ENCODE measurements at regions not wholly inside any gene's neighbourhood (a gene's known extent, or its start where the extent isn't known, plus 50 kb on each side); places are given as distances from the start of the nearest gene placed in this dataset.

DNA sequence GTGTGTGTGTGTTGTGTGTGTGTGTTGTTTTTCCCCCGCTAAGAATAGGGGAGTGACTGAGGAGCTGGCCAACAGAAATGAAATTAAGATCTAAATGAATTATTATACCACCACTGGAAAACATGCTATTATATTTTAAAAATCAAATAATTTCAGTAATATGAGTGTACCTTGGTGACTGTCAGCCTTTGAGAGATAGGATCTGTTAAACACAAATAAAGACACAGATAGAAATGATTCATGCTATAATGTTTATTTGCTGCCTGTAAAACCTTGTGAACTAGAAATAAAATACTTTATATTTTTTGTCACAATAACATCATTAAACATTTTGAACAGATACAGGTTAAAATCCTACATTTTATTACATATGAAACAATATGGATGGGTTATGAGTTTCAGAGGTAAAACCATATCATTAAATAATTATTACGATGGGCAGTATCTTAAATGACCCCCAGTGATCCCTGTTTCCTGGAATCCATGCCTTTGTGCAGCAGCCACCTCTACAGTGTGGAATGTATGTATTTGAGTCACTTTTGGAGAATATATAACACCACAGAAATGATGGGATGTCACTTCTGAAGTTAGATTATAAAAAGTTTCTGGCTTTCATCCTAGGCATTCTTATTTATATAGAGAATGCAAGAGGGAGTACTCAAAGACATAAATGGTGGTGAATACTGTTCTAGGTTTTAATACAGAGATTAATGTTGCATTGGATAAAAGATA lies 617.2 kb downstream of the CDH18 start:
- H3K9me3 ChIP-seq (ENCODE audit: low read length) = no peaks in the 10 kb centered on the region
- intact Hi-C loops (cut with micrococcal nuclease; ENCODE audit: unreplicated experiment) (no loop called here), in situ Hi-C loops (cut with HindIII; ENCODE audit: extremely low pct_ligation_motif_present, low pct_unique_long_range_greater_than_20kb) (no loop called here)
- ChIA-PET CTCF (ENCODE audit: low intra/inter-chr PET ratio, low total read pairs) (no interaction called here), POLR2A (no interaction called here)
- WGBS (ENCODE audit: low lambda C conversion rate) = 4% methylated on average over 2 of the region's 2 CpGs
- no peaks in the 10 kb centered on the region for H3K79me2 ChIP-seq (ENCODE audit: insufficient read depth, low read length)
- H2AFZ ChIP-seq (ENCODE audit: low read length) = no peak overlapping the region
- TF ChIP-seq, protein P1, sequence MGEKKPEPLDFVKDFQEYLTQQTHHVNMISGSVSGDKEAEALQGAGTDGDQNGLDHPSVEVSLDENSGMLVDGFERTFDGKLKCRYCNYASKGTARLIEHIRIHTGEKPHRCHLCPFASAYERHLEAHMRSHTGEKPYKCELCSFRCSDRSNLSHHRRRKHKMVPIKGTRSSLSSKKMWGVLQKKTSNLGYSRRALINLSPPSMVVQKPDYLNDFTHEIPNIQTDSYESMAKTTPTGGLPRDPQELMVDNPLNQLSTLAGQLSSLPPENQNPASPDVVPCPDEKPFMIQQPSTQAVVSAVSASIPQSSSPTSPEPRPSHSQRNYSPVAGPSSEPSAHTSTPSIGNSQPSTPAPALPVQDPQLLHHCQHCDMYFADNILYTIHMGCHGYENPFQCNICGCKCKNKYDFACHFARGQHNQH (CRISPR knock-in tag; IDR thresholded peaks at IDR 0.05) = no peak
- TF ChIP-seq ZNF44 (CRISPR knock-in tag; IDR thresholded peaks at IDR 0.05) (no peak), ZSCAN21 (CRISPR knock-in tag; IDR thresholded peaks at IDR 0.05; ENCODE audit: borderline replicate concordance) (no peak), ZNF253 (CRISPR knock-in tag; IDR thresholded peaks at IDR 0.05; ENCODE audit: borderline replicate concordance) (no peak), ZNF501 (CRISPR knock-in tag; IDR thresholded peaks at IDR 0.05) (no peak)
- TF ChIP-seq, protein P2, sequence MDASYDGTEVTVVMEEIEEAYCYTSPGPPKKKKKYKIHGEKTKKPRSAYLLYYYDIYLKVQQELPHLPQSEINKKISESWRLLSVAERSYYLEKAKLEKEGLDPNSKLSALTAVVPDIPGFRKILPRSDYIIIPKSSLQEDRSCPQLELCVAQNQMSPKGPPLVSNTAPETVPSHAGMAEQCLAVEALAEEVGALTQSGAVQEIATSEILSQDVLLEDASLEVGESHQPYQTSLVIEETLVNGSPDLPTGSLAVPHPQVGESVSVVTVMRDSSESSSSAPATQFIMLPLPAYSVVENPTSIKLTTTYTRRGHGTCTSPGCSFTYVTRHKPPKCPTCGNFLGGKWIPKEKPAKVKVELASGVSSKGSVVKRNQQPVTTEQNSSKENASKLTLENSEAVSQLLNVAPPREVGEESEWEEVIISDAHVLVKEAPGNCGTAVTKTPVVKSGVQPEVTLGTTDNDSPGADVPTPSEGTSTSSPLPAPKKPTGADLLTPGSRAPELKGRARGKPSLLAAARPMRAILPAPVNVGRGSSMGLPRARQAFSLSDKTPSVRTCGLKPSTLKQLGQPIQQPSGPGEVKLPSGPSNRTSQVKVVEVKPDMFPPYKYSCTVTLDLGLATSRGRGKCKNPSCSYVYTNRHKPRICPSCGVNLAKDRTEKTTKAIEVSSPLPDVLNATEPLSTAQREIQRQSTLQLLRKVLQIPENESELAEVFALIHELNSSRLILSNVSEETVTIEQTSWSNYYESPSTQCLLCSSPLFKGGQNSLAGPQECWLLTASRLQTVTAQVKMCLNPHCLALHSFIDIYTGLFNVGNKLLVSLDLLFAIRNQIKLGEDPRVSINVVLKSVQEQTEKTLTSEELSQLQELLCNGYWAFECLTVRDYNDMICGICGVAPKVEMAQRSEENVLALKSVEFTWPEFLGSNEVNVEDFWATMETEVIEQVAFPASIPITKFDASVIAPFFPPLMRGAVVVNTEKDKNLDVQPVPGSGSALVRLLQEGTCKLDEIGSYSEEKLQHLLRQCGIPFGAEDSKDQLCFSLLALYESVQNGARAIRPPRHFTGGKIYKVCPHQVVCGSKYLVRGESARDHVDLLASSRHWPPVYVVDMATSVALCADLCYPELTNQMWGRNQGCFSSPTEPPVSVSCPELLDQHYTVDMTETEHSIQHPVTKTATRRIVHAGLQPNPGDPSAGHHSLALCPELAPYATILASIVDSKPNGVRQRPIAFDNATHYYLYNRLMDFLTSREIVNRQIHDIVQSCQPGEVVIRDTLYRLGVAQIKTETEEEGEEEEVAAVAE (CRISPR knock-in tag; IDR thresholded peaks at IDR 0.05; ENCODE audit: borderline replicate concordance) = no peak
- TF ChIP-seq, protein P3, sequence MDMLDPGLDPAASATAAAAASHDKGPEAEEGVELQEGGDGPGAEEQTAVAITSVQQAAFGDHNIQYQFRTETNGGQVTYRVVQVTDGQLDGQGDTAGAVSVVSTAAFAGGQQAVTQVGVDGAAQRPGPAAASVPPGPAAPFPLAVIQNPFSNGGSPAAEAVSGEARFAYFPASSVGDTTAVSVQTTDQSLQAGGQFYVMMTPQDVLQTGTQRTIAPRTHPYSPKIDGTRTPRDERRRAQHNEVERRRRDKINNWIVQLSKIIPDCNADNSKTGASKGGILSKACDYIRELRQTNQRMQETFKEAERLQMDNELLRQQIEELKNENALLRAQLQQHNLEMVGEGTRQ (IDR thresholded peaks at IDR 0.05; ENCODE audit: low read depth, low read length) = no peak
- TF ChIP-seq, protein P3 (CRISPR knock-in tag; IDR thresholded peaks at IDR 0.05; ENCODE audit: borderline replicate concordance) = no peak
- DNase-seq (ENCODE audit: low spot score) (no peak), FAIRE-seq (no peak), ATAC-seq (no peak)
- H3K4me3 ChIP-seq (replicated peaks in 1 of 3; ENCODE audit: insufficient read depth in 1 of 3, low read depth in 2 of 3, low read length in 3 of 3) = no peak overlapping the region
- no peak overlapping the region for H3K9ac ChIP-seq (ENCODE audit: insufficient read depth, low read depth, low read length)
- H3K27me3 ChIP-seq (ENCODE audit: control insufficient read depth in 1 of 2, insufficient read depth in 2 of 2, low read length in 2 of 2) = no peaks in the 10 kb centered on the region
- no peak overlapping the region for H3K4me2 ChIP-seq (ENCODE audit: low read depth, low read length)
- H4K20me1 ChIP-seq (ENCODE audit: insufficient read depth, low read length) = no peaks in the 10 kb centered on the region
- no peaks in the 10 kb centered on the region for H3K4me1 ChIP-seq (ENCODE audit: insufficient read depth, low read length)
- no TSS peak for BruUV-seq (replicated peaks)
- no peak overlapping the region for H3K27ac ChIP-seq (ENCODE audit: extremely low read length, insufficient read depth, low read length)
- H3K36me3 ChIP-seq (replicated peaks in 1 of 2; ENCODE audit: control insufficient read depth in 1 of 2, insufficient read depth in 2 of 2, low read length in 2 of 2) = no peaks in the 10 kb centered on the region

Measured in HepG2 (cell line).